ENCODE measurements at regions not wholly inside any gene's neighbourhood (a gene's known extent, or its start where the extent isn't known, plus 50 kb on each side); places are given as distances from the start of the nearest gene placed in this dataset.
"Not testable (repeated sequence)": the region's sequence is repeated elsewhere in the genome, so short reads cannot be mapped to it uniquely, and the experiment has no call there.

GRCh38 chr3:147672035-147672434 lies 262.9 kb downstream of the ZIC1 start:
- no peak for DNase-seq (ENCODE audit: low spot score)

- DNase-seq (ENCODE audit: low spot score) = no peak
Observed at GRCh38 chr3:147672436-147672835, 263.3 kb downstream of the ZIC1 start.

- no peak for DNase-seq (ENCODE audit: low spot score)
Observed at GRCh38 chr3:147675761-147676160, 266.6 kb downstream of the ZIC1 start.

DNA sequence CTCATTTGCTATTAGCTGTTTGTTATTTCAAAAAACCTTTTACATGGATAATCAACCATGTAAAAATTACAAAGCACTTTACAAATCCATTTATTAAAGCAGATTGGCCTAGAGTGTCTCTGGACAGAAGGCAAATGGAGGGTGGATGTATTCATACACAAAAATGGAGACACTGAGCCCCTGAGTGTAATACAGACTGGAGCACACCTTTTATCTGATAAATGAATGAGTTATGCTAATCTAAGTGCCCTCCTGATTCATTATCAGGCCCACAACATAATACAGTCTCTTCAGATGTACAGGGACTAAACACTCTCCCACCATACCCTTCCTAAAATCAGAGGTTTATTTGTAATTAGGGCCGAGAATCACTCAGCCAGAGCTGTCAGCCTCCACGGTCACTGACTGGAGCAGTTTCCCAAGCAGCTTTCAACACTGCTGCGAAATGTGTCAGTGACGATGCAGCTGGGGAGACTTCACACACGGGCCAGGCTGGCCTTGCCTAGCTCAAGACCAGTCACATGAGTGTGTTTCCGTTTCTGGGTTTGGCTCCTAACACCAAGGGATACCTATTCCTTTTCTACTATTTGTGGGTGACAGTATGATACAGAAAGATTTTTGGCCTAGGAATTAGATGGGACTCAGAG lies 271.8 kb downstream of the ZIC1 start:
- DNase-seq (ENCODE audit: low spot score) = no peak

GRCh38 chr3:147688868-147689267 lies 279.7 kb downstream of the ZIC1 start:
- no peak for DNase-seq (ENCODE audit: low spot score)

GRCh38 chr3:147699175-147699838 lies 290.1 kb downstream of the ZIC1 start:
- DNase-seq (ENCODE audit: low spot score) = no peak

DNA sequence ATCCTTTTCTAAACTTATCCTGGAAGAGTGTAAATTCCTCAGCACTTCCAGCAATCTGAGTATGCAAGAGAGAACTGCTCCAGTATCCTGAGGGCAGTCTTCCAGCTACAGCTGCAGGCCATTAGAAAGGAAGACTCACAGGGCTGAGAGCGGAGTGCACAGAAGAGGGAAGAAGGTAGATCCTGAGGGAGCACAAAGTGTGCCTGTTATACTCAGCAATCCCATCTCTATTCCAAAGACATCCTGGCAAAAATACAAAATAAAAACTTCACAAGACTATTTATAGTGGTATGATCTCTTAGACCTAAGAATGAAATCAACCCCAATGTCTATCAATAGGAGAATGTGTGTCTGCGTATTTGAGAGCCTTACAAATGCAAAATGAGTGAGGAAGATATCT lies 292.0 kb downstream of the ZIC1 start:
- no peak for DNase-seq (ENCODE audit: low spot score)

GRCh38 chr3:147702509-147702908 lies 293.3 kb downstream of the ZIC1 start:
- DNase-seq (ENCODE audit: low spot score) = no peak

GRCh38 chr3:147705651-147706051 lies 296.5 kb downstream of the ZIC1 start:
- DNase-seq (ENCODE audit: low spot score) = no peak

DNA sequence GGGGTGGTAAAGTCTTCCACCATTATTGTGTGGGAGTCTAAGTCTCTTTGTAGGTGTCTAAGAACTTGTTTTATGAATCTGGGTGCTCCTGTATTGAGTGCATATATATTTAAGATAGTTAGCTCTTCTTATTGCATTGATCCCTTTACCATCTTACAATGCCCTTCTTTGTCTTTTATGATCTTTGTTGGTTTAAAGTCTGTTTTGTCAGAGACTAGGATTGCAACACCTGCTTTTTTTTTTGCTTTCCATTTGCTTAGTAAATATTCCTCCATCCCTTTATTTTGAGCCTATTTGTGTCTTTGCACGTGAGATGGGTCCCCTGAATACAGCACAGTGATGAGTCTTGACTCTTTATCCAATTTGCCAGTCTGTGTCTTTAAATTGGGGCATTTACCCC lies 301.6 kb downstream of the ZIC1 start:
- not testable (repeated sequence) for DNase-seq (ENCODE audit: low spot score)

GRCh38 chr3:147712357-147712756 lies 303.2 kb downstream of the ZIC1 start:
- DNase-seq (ENCODE audit: low spot score) = no peak

DNA sequence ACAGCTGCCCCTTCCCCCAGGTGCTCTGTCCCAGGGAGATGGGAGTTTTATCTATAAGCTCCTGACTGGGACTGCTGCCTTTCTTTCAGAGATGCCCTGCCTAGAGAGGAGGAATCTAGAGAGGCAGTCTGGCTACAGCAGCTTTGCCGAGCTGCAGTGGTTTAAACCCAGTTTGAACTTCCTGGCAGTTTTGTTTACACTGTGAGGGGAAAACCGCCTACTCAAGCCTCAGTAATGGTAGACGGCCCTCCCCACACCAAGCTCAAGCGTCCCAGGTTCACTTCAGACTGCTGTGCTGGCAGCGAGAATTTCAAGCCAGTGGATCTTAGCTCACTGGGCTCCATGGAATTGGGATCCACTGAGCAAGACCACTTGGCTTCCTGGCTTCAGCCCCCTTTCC lies 303.6 kb downstream of the ZIC1 start:
- not testable (repeated sequence) for DNase-seq (ENCODE audit: low spot score)

GRCh38 chr3:147713234-147714133 lies 304.3 kb downstream of the ZIC1 start:
- DNase-seq (ENCODE audit: low spot score) = no peak

- no peak for DNase-seq (ENCODE audit: low spot score)
Observed at GRCh38 chr3:147729641-147730040, 320.5 kb downstream of the ZIC1 start.

DNA sequence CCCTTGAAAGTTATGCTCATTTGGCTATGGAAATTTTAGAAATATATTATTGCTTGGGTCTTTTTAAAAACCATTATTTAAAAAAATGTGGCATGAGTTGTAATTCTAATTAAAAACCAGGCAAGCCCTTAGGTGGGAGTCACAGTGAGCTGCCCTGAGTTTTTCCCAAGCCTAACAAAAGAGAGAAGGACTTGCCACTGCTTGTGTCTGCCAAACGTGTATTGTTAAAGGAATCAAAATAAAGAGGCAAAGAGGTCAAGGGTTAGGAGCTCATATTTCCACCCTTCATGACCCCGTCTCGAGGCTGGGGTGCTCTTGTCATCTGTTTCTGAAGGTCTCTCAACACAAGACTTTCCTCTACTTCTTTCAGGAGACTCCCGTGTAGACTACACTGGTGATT lies 321.1 kb downstream of the ZIC1 start:
- no peak for DNase-seq (ENCODE audit: low spot score)

DNA sequence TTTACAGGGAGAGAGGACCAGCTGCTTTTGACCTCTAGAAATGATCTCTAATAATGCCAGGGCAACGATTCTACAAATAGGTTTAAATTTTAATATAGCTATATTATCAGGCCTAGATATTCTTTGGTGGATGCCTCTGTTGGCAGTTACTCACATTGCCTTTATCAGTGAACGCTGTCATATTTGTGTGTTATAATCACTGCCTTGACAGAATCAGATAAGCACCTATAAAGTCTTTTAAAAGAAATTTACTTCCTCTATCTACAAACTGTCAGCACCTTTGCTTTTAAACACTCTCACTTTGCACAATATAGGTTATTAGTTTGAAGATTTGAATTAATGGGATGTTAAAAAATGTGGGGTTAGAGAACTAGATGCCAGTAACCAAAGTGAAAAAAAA lies 324.1 kb downstream of the ZIC1 start:
- no peak for DNase-seq (ENCODE audit: low spot score)

GRCh38 chr3:147735616-147736015 lies 326.5 kb downstream of the ZIC1 start:
- no peak for DNase-seq (ENCODE audit: low spot score)

DNA sequence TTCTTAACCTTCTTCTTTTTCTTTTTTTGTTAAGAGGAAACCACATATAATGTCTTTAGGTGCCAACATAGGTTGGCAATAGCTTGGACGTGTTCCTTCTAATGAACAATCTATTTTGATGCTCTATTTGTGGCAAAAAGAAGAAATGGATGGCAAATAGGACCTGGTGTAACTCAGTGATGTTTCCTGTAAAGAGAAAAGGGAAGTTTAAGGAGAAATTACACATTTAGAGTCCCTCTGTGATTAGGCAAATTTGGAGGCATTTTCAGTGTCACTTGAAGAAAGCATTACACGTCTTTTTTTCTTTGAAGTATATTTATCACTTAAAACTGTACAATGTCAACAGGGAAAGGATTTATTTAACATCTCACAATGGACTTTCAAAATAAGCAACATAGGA lies 327.1 kb downstream of the ZIC1 start:
- DNase-seq (ENCODE audit: low spot score) = no peak

DNA sequence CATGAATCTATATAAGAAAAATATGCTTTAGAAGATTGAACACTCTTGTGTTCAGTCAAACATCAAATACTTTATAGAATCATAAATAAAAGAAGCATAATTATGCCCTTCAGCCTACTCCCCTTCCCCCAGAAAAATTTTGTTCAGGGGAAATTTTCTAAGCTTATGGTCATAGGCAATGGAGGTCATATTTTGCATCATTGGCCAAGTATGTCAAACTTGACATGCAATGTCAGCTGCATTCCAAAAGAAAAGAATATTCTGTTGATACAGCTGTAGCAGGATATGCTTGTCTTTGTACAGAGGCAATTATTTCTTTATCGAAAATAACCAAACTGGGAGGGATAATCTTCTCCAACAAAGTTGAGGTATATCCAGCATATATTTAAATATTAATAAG lies 328.2 kb downstream of the ZIC1 start:
- DNase-seq (ENCODE audit: low spot score) = no peak

DNA sequence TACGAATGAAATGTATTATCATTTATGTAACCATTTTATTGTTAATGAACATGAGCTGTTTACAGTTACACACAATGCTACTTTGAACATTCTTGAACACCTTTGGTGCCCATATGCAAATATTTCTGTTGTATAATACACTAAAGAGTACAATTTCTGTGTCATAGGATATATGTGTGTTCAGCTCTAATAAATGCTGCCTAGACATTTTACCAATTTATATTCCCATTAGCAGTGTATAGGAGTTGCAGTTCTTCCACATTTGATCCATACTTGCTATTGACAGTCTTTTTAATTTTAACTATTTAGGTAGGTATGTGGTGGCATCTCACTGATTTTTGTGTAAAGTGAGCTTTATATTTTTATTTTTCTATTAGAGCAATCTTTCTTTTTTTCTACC lies 331.8 kb downstream of the ZIC1 start:
- DNase-seq (ENCODE audit: low spot score) = no peak

- DNase-seq (ENCODE audit: low spot score) = no peak
Observed at GRCh38 chr3:147744967-147745366, 335.8 kb downstream of the ZIC1 start.

GRCh38 chr3:147755310-147755709 lies 346.1 kb downstream of the ZIC1 start:
- DNase-seq (ENCODE audit: low spot score) = no peak

DNA sequence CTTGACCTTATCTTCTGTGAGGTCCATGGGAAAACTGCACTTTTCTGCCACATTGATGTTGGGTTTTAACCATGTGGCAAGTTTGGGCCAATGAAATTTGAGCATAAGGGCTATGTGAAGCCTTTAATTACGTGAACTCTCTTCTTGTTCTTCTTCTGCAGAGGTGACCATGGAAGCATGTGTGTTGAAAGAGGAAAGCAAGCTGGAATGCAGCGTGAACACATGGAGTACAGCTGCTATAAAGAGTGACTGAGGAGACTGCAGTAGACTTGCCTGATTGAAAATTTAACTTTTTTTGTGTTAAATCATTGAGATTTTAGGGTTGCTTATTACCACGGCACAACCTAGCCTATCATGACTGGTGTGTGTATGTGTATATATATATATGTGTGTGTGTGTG lies 347.3 kb downstream of the ZIC1 start:
- DNase-seq (ENCODE audit: low spot score) = no peak

Measured in mucosa of gallbladder (tissue), 1 donor.